Neural progenitor cell (in vitro differentiated cells): ENCODE measurements at regions not wholly inside any gene's neighbourhood (a gene's known extent, or its start where the extent isn't known, plus 50 kb on each side); places are given as distances from the start of the nearest gene placed in this dataset.

Experiments used
- DNase-seq: peaks from one replicate; pipeline ENCODE4 v3.0.0-alpha.2; 2016; ENCODE audit warnings: low spot score
- H2AFZ ChIP-seq: fragments of 200-600 bp; sonication (generic); replicated peaks from 2 replicates; pipeline ENCODE4 v1.6.1; 2016; ENCODE audit warnings: antibody characterized with exemption
- H3F3A ChIP-seq: fragments of 200-600 bp; sonication (generic); 2 replicates; pipeline ENCODE4 v1.6.1; 2016; ENCODE audit warnings: antibody characterized with exemption, low read depth
- H3K27ac ChIP-seq: fragments of 200-600 bp; sonication (generic); 2 replicates; pipeline ENCODE4 v1.5.1; 2016; ENCODE audit warnings: mild to moderate bottlenecking
- H3K27me3 ChIP-seq: fragments of 200-600 bp; sonication (generic); 2 replicates; pipeline ENCODE4 v1.6.1; 2016; ENCODE audit warnings: mild to moderate bottlenecking, moderate library complexity
- H3K36me3 ChIP-seq: fragments of 200-600 bp; sonication (generic); 2 replicates; pipeline ENCODE4 v1.5.1; 2016
- H3K4me1 ChIP-seq: fragments of 200-600 bp; sonication (generic); 2 replicates; pipeline ENCODE4 v1.6.1; 2016; ENCODE audit warnings: mixed run types
- H3K4me2 ChIP-seq: fragments of 200-600 bp; sonication (generic); 2 replicates; pipeline ENCODE4 v1.6.1; 2016
- H3K4me3 ChIP-seq: fragments of 200-600 bp; sonication (generic); 2 replicates; pipeline ENCODE4 v1.5.1; 2016
- H3K79me2 ChIP-seq: fragments of 200-600 bp; sonication (generic); 2 replicates; pipeline ENCODE4 v1.6.1; 2016; ENCODE audit warnings: low read depth
- H3K9ac ChIP-seq: fragments of 200-600 bp; sonication (generic); 2 replicates; pipeline ENCODE4 v1.6.1; 2016
- H3K9me3 ChIP-seq: fragments of 200-600 bp; sonication (generic); 2 replicates; pipeline ENCODE4 v1.5.1; 2016; ENCODE audit warnings: low read depth
- H4K20me1 ChIP-seq: fragments of 200-600 bp; sonication (generic); 2 replicates; pipeline ENCODE4 v1.6.1; 2016; ENCODE audit warnings: low read depth
- H3K27ac Mint-ChIP-seq: 3 replicates; pipeline ENCODE4 v1.8.0; 2021; ENCODE audit warnings: mixed read lengths
- H3K27me3 Mint-ChIP-seq: 2 replicates; pipeline ENCODE4 v1.8.0; 2022; ENCODE audit warnings: low read depth, mild to moderate bottlenecking, inconsistent platforms, moderate library complexity, mixed read lengths; ENCODE audit not compliant: insufficient read depth
- H3K36me3 Mint-ChIP-seq: 3 replicates; pipeline ENCODE4 v1.8.0; 2021; ENCODE audit warnings: mixed read lengths
- H3K4me1 Mint-ChIP-seq: 3 replicates; pipeline ENCODE4 v1.8.0; 2021; ENCODE audit warnings: mixed read lengths
- H3K4me3 Mint-ChIP-seq: 3 replicates; pipeline ENCODE4 v1.8.0; 2021; ENCODE audit warnings: mild to moderate bottlenecking, moderate library complexity, mixed read lengths
- H3K9me3 Mint-ChIP-seq: 3 replicates; pipeline ENCODE4 v1.8.0; 2020; ENCODE audit warnings: mixed read lengths
- CTCF ChIP-seq: fragments of 200-600 bp; sonication (generic); IDR thresholded peaks from 2 replicates; pipeline ENCODE4 v1.5.1; 2017; ENCODE audit warnings: antibody characterized with exemption, mild to moderate bottlenecking
- EZH2 ChIP-seq: fragments of 200-600 bp; sonication (generic); IDR thresholded peaks from 2 replicates; pipeline ENCODE4 v1.6.1; 2017; ENCODE audit warnings: antibody characterized with exemption, mild to moderate bottlenecking, moderate library complexity
- EZH2phosphoT487 ChIP-seq: fragments of 200-600 bp; sonication (generic); IDR thresholded peaks from 2 replicates; pipeline ENCODE4 v1.6.1; 2017; ENCODE audit warnings: antibody characterized with exemption

DNA sequence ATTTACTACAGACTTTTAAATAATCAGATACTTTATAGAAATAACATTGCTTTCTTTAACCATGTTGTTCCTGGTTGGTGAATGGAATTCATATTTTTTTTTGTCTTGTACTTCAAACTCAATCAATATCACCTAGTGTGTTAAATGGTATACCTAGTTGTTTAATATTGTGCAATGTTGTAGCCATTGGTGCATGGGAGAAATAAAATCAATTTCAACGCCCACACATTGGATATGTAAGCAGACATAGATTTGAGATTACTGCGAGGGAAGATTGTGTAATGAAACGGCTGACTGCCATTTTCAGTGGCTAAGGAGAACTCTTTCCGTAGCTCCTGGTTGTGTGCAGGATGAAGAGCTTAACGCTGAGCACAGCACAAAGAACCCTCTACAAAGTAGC lies 626.1 kb downstream of the TMEM182 start:
- H3K36me3 ChIP-seq, result no peaks in the 10 kb centered on the region
- H3K27me3 ChIP-seq, result no peaks in the 10 kb centered on the region
- TF ChIP-seq EZH2 (no peak), EZH2phosphoT487 (no peak), CTCF (no peak)
- DNase-seq, result no peak
- no peaks in the 10 kb centered on the region for H3F3A ChIP-seq
- peak overlapping the region; percentile 6 for H3K27ac Mint-ChIP-seq
- H3K79me2 ChIP-seq, result no peaks in the 10 kb centered on the region
- peaks cover 2% of the 10 kb centered on the region for H3K9me3 Mint-ChIP-seq
- no peak overlapping the region for H3K27ac ChIP-seq
- no peak overlapping the region for H3K4me3 Mint-ChIP-seq
- peaks cover 8% of the 10 kb centered on the region for H3K4me1 ChIP-seq
- no peak overlapping the region for H3K4me2 ChIP-seq
- no peak overlapping the region for H3K9ac ChIP-seq
- H3K36me3 Mint-ChIP-seq, result no peaks in the 10 kb centered on the region
- H4K20me1 ChIP-seq, result no peaks in the 10 kb centered on the region
- H3K27me3 Mint-ChIP-seq, result no peaks in the 10 kb centered on the region
- no peak overlapping the region for H3K4me3 ChIP-seq
- H2AFZ ChIP-seq, result no peak overlapping the region
- peaks cover 3% of the 10 kb centered on the region for H3K4me1 Mint-ChIP-seq
- H3K9me3 ChIP-seq, result no peaks in the 10 kb centered on the region

- H3K9me3 ChIP-seq, result no peaks in the 10 kb centered on the region
- peak overlapping the region; percentile 15 for H3K27ac Mint-ChIP-seq
- H3K27ac ChIP-seq, result no peak overlapping the region
Measured at GRCh38 chr2:103396152-103396551, 634.3 kb downstream of the TMEM182 start.

DNA sequence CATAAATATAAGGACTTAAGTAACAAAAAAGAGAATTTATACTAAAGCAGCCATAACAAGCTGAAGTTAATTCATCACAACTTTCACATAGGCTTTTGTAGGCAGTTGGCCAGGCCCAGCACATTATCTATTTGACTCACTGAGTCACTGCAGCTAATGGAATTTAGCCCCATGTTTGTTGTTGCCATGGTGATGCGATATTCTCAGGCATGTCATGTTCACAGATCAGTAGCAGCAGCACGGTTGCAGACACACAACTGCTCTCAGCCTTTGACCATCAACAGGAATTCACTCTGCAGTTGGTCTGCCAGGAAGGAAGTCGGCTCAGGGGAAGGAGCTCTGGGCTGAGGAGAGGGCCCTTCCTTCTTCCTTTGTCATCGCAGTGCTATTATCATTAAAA lies 639.8 kb downstream of the TMEM182 start:
- H3K9me3 Mint-ChIP-seq, result peaks cover 33% of the 10 kb centered on the region
- peaks cover 10% of the 10 kb centered on the region for H3K27me3 Mint-ChIP-seq
- TF ChIP-seq EZH2phosphoT487 (no peak), EZH2 (no peak), CTCF (no peak)
- H3K4me1 Mint-ChIP-seq, result peaks cover 38% of the 10 kb centered on the region
- peak overlapping the region; percentile 98 for H3K27ac Mint-ChIP-seq
- Histone ChIP-seq H3K9me3 (no peaks in the 10 kb centered on the region), H3K27me3 (no peaks in the 10 kb centered on the region), H3K4me1 (peaks cover 4% of the 10 kb centered on the region), H3K79me2 (no peaks in the 10 kb centered on the region), H3K36me3 (no peaks in the 10 kb centered on the region), H3K27ac (no peak overlapping the region), H3K9ac (no peak overlapping the region), H2AFZ (no peak overlapping the region), H3F3A (no peaks in the 10 kb centered on the region), H3K4me3 (no peak overlapping the region), H3K4me2 (no peak overlapping the region), H4K20me1 (no peaks in the 10 kb centered on the region)
- peaks cover 23% of the 10 kb centered on the region for H3K36me3 Mint-ChIP-seq
- DNase-seq, result peak; percentile 23
- H3K4me3 Mint-ChIP-seq, result peak overlapping the region; percentile 64

More at GRCh38 chr2:103396152-103396551, 634.3 kb downstream of the TMEM182 start:
- peaks cover 20% of the 10 kb centered on the region for H3K4me1 Mint-ChIP-seq
- H2AFZ ChIP-seq, result no peak overlapping the region
- H3K27me3 Mint-ChIP-seq, result peaks cover 7% of the 10 kb centered on the region
- no peak overlapping the region for H3K4me3 ChIP-seq
- no peak overlapping the region for H3K4me2 ChIP-seq
- H3K36me3 Mint-ChIP-seq, result peaks cover 17% of the 10 kb centered on the region
- H3K9me3 Mint-ChIP-seq, result peaks cover 38% of the 10 kb centered on the region
- H3F3A ChIP-seq, result peaks cover 8% of the 10 kb centered on the region
- H3K4me1 ChIP-seq, result no peaks in the 10 kb centered on the region
- H3K79me2 ChIP-seq, result no peaks in the 10 kb centered on the region
- DNase-seq, result no peak
- H3K36me3 ChIP-seq, result no peaks in the 10 kb centered on the region
- H3K4me3 Mint-ChIP-seq, result no peak overlapping the region
- H3K27me3 ChIP-seq, result no peaks in the 10 kb centered on the region
- no peak overlapping the region for H3K9ac ChIP-seq
- no peaks in the 10 kb centered on the region for H4K20me1 ChIP-seq
- TF ChIP-seq EZH2phosphoT487 (no peak), EZH2 (no peak), CTCF (no peak)
